GM19467 (cell line): ENCODE measurements at regions not wholly inside any gene's neighbourhood (a gene's known extent, or its start where the extent isn't known, plus 50 kb on each side); places are given as distances from the start of the nearest gene placed in this dataset.

Experiments
- ATAC-seq: cut with Tn5 transposase; IDR thresholded peaks from one replicate; pipeline ENCODE4 v1.9.1; 2021; ENCODE audit warnings: mild to moderate bottlenecking, moderate library complexity; ENCODE audit not compliant: unreplicated experiment

- no peak for ATAC-seq
Observed at GRCh38 chr4:179486570-179487335, 2044.5 kb upstream of the AGA start.

- no peak for ATAC-seq
Observed at GRCh38 chr4:179492260-179493080, 2050.2 kb upstream of the AGA start.

- no peak for ATAC-seq
Observed at GRCh38 chr4:179503976-179504375, 2061.7 kb upstream of the AGA start.

GRCh38 chr4:179509489-179509888 is 2067.3 kb upstream of the AGA start:
- no peak for ATAC-seq

- ATAC-seq = no peak
Observed at GRCh38 chr4:179521952-179522351, 2079.7 kb upstream of the AGA start.

GRCh38 chr4:179530958-179531357 is 2088.7 kb upstream of the AGA start:
- no peak for ATAC-seq

GRCh38 chr4:179536694-179537093 is 2094.5 kb upstream of the AGA start:
- ATAC-seq = no peak

- ATAC-seq = no peak
Observed at GRCh38 chr4:179539641-179540040, 2097.4 kb upstream of the AGA start.

- ATAC-seq = no peak
Observed at GRCh38 chr4:179543771-179544170, 2101.5 kb upstream of the AGA start.

- no peak for ATAC-seq
Observed at GRCh38 chr4:179544496-179544895, 2102.3 kb upstream of the AGA start.

GRCh38 chr4:179552131-179552530 is 2109.9 kb upstream of the AGA start:
- ATAC-seq = no peak

GRCh38 chr4:179563741-179564140 is 2121.5 kb upstream of the AGA start:
- no peak for ATAC-seq

GRCh38 chr4:179569549-179569948 is 2127.3 kb upstream of the AGA start:
- no peak for ATAC-seq

- ATAC-seq = no peak
Observed at GRCh38 chr4:179582164-179582905, 2140.1 kb upstream of the AGA start.

GRCh38 chr4:179583221-179583620 is 2141.0 kb upstream of the AGA start:
- no peak for ATAC-seq

GRCh38 chr4:179584101-179584500 is 2141.9 kb upstream of the AGA start:
- ATAC-seq = no peak

- no peak for ATAC-seq
Observed at GRCh38 chr4:179585761-179586160, 2143.5 kb upstream of the AGA start.

- ATAC-seq = no peak
Observed at GRCh38 chr4:179586460-179586859, 2144.2 kb upstream of the AGA start.

- ATAC-seq = no peak
Observed at GRCh38 chr4:179595671-179596410, 2153.6 kb upstream of the AGA start.

- ATAC-seq = no peak
Observed at GRCh38 chr4:179596621-179597020, 2154.4 kb upstream of the AGA start.

GRCh38 chr4:179597301-179597700 is 2155.1 kb upstream of the AGA start:
- ATAC-seq = no peak
